Tibial nerve (tissue), 4 donors: ENCODE measurements at regions not wholly inside any gene's neighbourhood (a gene's known extent, or its start where the extent isn't known, plus 50 kb on each side); places are given as distances from the start of the nearest gene placed in this dataset.
"Not testable (repeated sequence)": the region's sequence is repeated elsewhere in the genome, so short reads cannot be mapped to it uniquely, and the experiment has no call there.

ENCODE experiments used
- DNase-seq, 2 donors: peaks; one replicate each; pipeline ENCODE4 v3.0.0-alpha.2; 2019; ENCODE audit warnings: low spot score in 2 of 2
- H3K27ac ChIP-seq, 4 donors: fragments of 200-600 bp; sonication (generic) in 3 of 4; one replicate each; pipeline ENCODE4 v1.5.1; 2017 to 2019; ENCODE audit warnings: mild to moderate bottlenecking in 1 of 4
- H3K27me3 ChIP-seq, 2 donors: fragments of 200-600 bp; sonication (generic) in 1 of 2; one replicate each; pipeline versions ENCODE4 v1.5.1 to v1.6.0; 2017 to 2019
- H3K36me3 ChIP-seq, 3 donors: fragments of 200-600 bp; sonication (generic); one replicate each; pipeline ENCODE4 v1.5.1; 2018 to 2019
- H3K4me1 ChIP-seq, 4 donors: fragments of 200-600 bp; sonication (generic) in 3 of 4; one replicate each; pipeline ENCODE4 v1.5.1; 2017 to 2019
- H3K4me3 ChIP-seq, 4 donors: fragments of 200-600 bp; sonication (generic) in 3 of 4; one replicate each; pipeline ENCODE4 v1.5.1; 2017 to 2019; ENCODE audit warnings: mild to moderate bottlenecking in 1 of 4, moderate library complexity in 1 of 4
- H3K9me3 ChIP-seq, 4 donors: fragments of 200-600 bp; sonication (generic) in 3 of 4; one replicate each; pipeline ENCODE4 v1.5.1; 2017 to 2019
- CTCF ChIP-seq, 5 experiments: fragments of 200-600 bp in 3 of 5; fragments of 450-650 bp in 2 of 5; sonication (generic) in 3 of 5; IDR thresholded peaks; one replicate each; pipeline ENCODE4 v1.5.1; 2016 to 2019; ENCODE audit warnings: antibody characterized with exemption in 5 of 5, mild to moderate bottlenecking in 3 of 5, moderate library complexity in 2 of 5
- EP300 ChIP-seq, 2 donors: sonication (generic); formaldehyde crosslinking; IDR thresholded peaks; one replicate each; pipeline ENCODE4 v1.6.1; 2017; ENCODE audit warnings: antibody characterized with exemption in 2 of 2, mild to moderate bottlenecking in 1 of 2
- POLR2A ChIP-seq, 2 donors: fragments of 450-650 bp; IDR thresholded peaks; one replicate each; pipeline ENCODE4 v1.6.1; 2017; ENCODE audit warnings: antibody characterized with exemption in 2 of 2, mild to moderate bottlenecking in 2 of 2, moderate library complexity in 2 of 2
- WGBS, 2 donors: methylation state at CpG; one replicate each; pipeline ENCODE4 v1.1.5; 2018; 5-methylcytosine and 5-hydroxymethylcytosine counted together

- 82 to 89% methylated on average over 6 of the region's 6 CpGs for WGBS, 2 donors
- H3K4me1 ChIP-seq, result peaks cover 0 to 4% (median 0%) of the 10 kb centered on the region in 4 donors
- TF ChIP-seq CTCF (IDR thresholded peaks at IDR 0.05), result no peak
- TF ChIP-seq POLR2A (IDR thresholded peaks at IDR 0.05), result no peak
- no peak for TF ChIP-seq EP300 (IDR thresholded peaks at IDR 0.05)
- DNase-seq, result no peak
- no peak overlapping the region for H3K4me3 ChIP-seq
- no peak overlapping the region for H3K27ac ChIP-seq
- H3K9me3 ChIP-seq, result no peaks in the 10 kb centered on the region
- H3K27me3 ChIP-seq, result no peaks in the 10 kb centered on the region
- no peaks in the 10 kb centered on the region for H3K36me3 ChIP-seq
Measured at GRCh38 chr5:157972579-157972978, 113.6 kb upstream of the CLINT1 start.

- no peak for TF ChIP-seq EP300 (IDR thresholded peaks at IDR 0.05)
- TF ChIP-seq CTCF (IDR thresholded peaks at IDR 0.05), result no peak
- TF ChIP-seq POLR2A (IDR thresholded peaks at IDR 0.05), result no peak
- Histone ChIP-seq H3K27ac (no peak overlapping the region), H3K9me3 (no peaks in the 10 kb centered on the region), H3K27me3 (no peaks in the 10 kb centered on the region), H3K36me3 (no peaks in the 10 kb centered on the region), H3K4me3 (no peak overlapping the region), H3K4me1 (peaks cover 0 to 4% (median 0%) of the 10 kb centered on the region in 4 donors)
- no peak for DNase-seq
- 26 to 35% methylated on average over 5 of the region's 5 CpGs for WGBS, 2 donors
Measured at GRCh38 chr5:157971571-157972216, 112.7 kb upstream of the CLINT1 start.

- WGBS, 2 donors, result 81 to 91% methylated on average over 6 of the region's 6 CpGs
- H3K27ac ChIP-seq, H3K36me3 ChIP-seq, H3K27me3 ChIP-seq, H3K9me3 ChIP-seq, H3K4me3 ChIP-seq, H3K4me1 ChIP-seq, DNase-seq: not testable (repeated sequence)
Measured at GRCh38 chr5:157968570-157968969, 109.6 kb upstream of the CLINT1 start.

DNA sequence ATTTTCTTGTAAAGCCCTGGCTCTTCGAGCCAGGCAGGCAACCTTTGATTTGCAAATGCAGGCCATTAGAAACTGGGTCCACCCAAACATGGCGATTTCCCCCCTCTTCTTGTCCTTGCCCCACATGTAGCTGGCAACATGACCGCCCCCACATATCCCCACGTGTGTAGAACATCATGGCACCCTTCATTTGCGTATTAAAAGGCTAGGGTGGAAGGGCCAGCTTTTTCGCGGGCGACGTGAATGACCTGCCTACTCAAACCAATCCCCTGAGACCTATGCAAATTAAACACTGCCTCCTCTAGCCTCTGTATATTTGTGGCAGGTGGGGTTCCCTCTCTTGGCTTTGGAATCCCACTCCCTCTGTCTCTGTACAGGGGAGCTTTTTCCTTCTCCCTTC, 107.0 kb upstream of the CLINT1 start:
- no peak overlapping the region for H3K4me3 ChIP-seq
- H3K27ac ChIP-seq, result no peak overlapping the region
- H3K4me1 ChIP-seq, result no peaks in the 10 kb centered on the region
- DNase-seq, result no peak
- TF ChIP-seq POLR2A (IDR thresholded peaks at IDR 0.05), result no peak
- H3K36me3 ChIP-seq, result no peaks in the 10 kb centered on the region
- H3K27me3 ChIP-seq, result no peaks in the 10 kb centered on the region
- H3K9me3 ChIP-seq, result no peaks in the 10 kb centered on the region
- 75% methylated on average over 9 of the region's 9 CpGs for WGBS, 2 donors

- Histone ChIP-seq H3K4me1 (no peaks in the 10 kb centered on the region), H3K4me3 (no peak overlapping the region), H3K27me3 (no peaks in the 10 kb centered on the region), H3K36me3 (no peaks in the 10 kb centered on the region), H3K27ac (no peak overlapping the region), H3K9me3 (no peaks in the 10 kb centered on the region)
- 46 to 55% methylated on average over 2 of the region's 2 CpGs for WGBS, 2 donors
- no peak for DNase-seq
- TF ChIP-seq CTCF (IDR thresholded peaks at IDR 0.05), result no peak
- TF ChIP-seq POLR2A (IDR thresholded peaks at IDR 0.05), result no peak
- no peak for TF ChIP-seq EP300 (IDR thresholded peaks at IDR 0.05)
Measured at GRCh38 chr5:157965040-157965678, 106.2 kb upstream of the CLINT1 start.

GRCh38 chr5:157963761-157964160, 104.8 kb upstream of the CLINT1 start:
- no peaks in the 10 kb centered on the region for H3K36me3 ChIP-seq
- no peak overlapping the region for H3K4me3 ChIP-seq
- no peaks in the 10 kb centered on the region for H3K4me1 ChIP-seq
- no peaks in the 10 kb centered on the region for H3K27me3 ChIP-seq
- TF ChIP-seq POLR2A (IDR thresholded peaks at IDR 0.05), result no peak
- TF ChIP-seq CTCF (IDR thresholded peaks at IDR 0.05), result no peak
- no peak for TF ChIP-seq EP300 (IDR thresholded peaks at IDR 0.05)
- DNase-seq, result no peak
- 83% methylated on average over 4 of the region's 4 CpGs for WGBS, 2 donors
- no peak overlapping the region for H3K27ac ChIP-seq
- H3K9me3 ChIP-seq, result peaks cover 0 to 3% (median 0%) of the 10 kb centered on the region in 4 donors
